ENCODE measurements at regions not wholly inside any gene's neighbourhood (a gene's known extent, or its start where the extent isn't known, plus 50 kb on each side); places are given as distances from the start of the nearest gene placed in this dataset.

DNA sequence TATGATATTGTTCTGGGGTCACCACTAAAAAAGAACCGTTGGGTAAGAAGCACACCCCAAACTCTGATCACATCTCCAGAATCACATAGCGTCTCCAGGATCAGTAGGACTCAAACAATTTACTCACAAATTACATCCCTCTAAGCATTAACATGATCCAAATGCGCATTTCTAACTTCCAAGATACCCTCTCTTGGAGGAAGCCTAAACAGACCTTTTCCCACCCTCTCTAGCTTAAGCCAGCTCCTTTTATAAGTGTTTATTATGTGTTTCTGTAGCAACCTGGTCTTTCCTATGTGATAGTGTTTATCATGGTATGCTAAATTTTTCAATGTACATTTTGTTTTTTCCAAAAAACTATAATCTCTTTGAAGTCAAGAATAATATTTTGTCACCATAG lies 1846.5 kb downstream of the OLFM4 start:
- H3K79me2 ChIP-seq (ENCODE audit: insufficient read depth, low read depth, low read length): no peaks in the 10 kb centered on the region
- no peaks in the 10 kb centered on the region for H3K36me3 ChIP-seq (ENCODE audit: insufficient read depth, low read length)
- intact Hi-C loops (cut with micrococcal nuclease; ENCODE audit: unreplicated experiment): no loop called here
- no peak overlapping the region for H3K27ac ChIP-seq (ENCODE audit: low read depth, low read length, poor library complexity, severe bottlenecking)
- ChIA-PET POLR2A (no interaction called here), CTCF (ENCODE audit: unreplicated experiment) (no interaction called here)
- DNase-seq (ENCODE audit: low spot score): no peak
- H3K9me3 ChIP-seq (ENCODE audit: low read length): no peaks in the 10 kb centered on the region
- no peaks in the 10 kb centered on the region for H4K20me1 ChIP-seq (ENCODE audit: insufficient read depth, low read length)
- no peak overlapping the region for H3K4me2 ChIP-seq (ENCODE audit: low read length)
- H3K9me2 ChIP-seq (ENCODE audit: insufficient read depth, low read length): no peaks in the 10 kb centered on the region
- no TSS peak for BruUV-seq (replicated peaks)
- no peak for TF ChIP-seq EZH2phosphoT487 (IDR thresholded peaks at IDR 0.05; ENCODE audit: borderline replicate concordance, low read depth, low read length)
- TF ChIP-seq, protein P1, sequence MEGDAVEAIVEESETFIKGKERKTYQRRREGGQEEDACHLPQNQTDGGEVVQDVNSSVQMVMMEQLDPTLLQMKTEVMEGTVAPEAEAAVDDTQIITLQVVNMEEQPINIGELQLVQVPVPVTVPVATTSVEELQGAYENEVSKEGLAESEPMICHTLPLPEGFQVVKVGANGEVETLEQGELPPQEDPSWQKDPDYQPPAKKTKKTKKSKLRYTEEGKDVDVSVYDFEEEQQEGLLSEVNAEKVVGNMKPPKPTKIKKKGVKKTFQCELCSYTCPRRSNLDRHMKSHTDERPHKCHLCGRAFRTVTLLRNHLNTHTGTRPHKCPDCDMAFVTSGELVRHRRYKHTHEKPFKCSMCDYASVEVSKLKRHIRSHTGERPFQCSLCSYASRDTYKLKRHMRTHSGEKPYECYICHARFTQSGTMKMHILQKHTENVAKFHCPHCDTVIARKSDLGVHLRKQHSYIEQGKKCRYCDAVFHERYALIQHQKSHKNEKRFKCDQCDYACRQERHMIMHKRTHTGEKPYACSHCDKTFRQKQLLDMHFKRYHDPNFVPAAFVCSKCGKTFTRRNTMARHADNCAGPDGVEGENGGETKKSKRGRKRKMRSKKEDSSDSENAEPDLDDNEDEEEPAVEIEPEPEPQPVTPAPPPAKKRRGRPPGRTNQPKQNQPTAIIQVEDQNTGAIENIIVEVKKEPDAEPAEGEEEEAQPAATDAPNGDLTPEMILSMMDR (conservative IDR thresholded peaks at IDR 0.05; ENCODE audit: low read length): no peak
- H3K4me3 ChIP-seq (ENCODE audit: low read depth, low read length, poor library complexity, severe bottlenecking): no peak overlapping the region
- no peaks in the 10 kb centered on the region for H3K4me1 ChIP-seq (ENCODE audit: insufficient read depth, low read length, poor library complexity, severe bottlenecking)
- no peak overlapping the region for H2AFZ ChIP-seq (ENCODE audit: low read length)

DNA sequence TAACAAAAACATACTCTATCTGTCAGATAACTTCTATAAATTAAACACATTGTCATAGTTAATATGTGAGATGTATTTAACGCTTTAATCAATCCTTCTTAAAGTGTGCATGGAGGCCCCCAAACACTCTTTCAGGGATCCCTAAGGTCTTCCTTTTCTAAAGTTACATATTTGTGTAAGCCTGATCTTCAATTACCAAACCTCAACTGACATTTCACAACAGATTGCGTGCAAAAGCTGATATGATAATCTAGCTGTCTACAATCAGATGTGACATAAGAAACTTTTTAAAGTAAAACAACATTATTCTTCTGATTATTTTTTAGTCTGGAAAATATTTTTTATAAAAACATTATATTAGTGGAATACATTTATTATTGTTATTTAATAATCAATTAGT lies 1850.4 kb downstream of the OLFM4 start:
- CTCF ChIA-PET (ENCODE audit: unreplicated experiment): no interaction called here
- H3K36me3 ChIP-seq (ENCODE audit: insufficient read depth, low read length): no peaks in the 10 kb centered on the region
- TF ChIP-seq EZH2phosphoT487 (IDR thresholded peaks at IDR 0.05; ENCODE audit: borderline replicate concordance, low read depth, low read length): no peak
- TF ChIP-seq, protein P1 (conservative IDR thresholded peaks at IDR 0.05; ENCODE audit: low read length): no peak

GRCh38 chr13:54884682-54885081 lies 1856.1 kb downstream of the OLFM4 start:
- POLR2A ChIA-PET: no interaction called here
- Histone ChIP-seq H3K9me3 (ENCODE audit: low read length) (no peaks in the 10 kb centered on the region), H4K20me1 (ENCODE audit: insufficient read depth, low read length) (no peaks in the 10 kb centered on the region), H3K27ac (ENCODE audit: low read depth, low read length, poor library complexity, severe bottlenecking) (no peak overlapping the region), H3K36me3 (ENCODE audit: insufficient read depth, low read length) (no peaks in the 10 kb centered on the region), H3K4me3 (ENCODE audit: low read depth, low read length, poor library complexity, severe bottlenecking) (no peak overlapping the region), H3K9me2 (ENCODE audit: insufficient read depth, low read length) (no peaks in the 10 kb centered on the region), H2AFZ (ENCODE audit: low read length) (no peak overlapping the region), H3K4me2 (ENCODE audit: low read length) (no peak overlapping the region), H3K4me1 (ENCODE audit: insufficient read depth, low read length, poor library complexity, severe bottlenecking) (no peaks in the 10 kb centered on the region), H3K79me2 (ENCODE audit: insufficient read depth, low read depth, low read length) (no peaks in the 10 kb centered on the region)
- no peak for DNase-seq (ENCODE audit: low spot score)
- CTCF ChIA-PET (ENCODE audit: unreplicated experiment): no interaction called here
- TF ChIP-seq EZH2phosphoT487 (IDR thresholded peaks at IDR 0.05; ENCODE audit: borderline replicate concordance, low read depth, low read length): no peak
- TF ChIP-seq, protein P1 (conservative IDR thresholded peaks at IDR 0.05; ENCODE audit: low read length): no peak
- intact Hi-C loops (cut with micrococcal nuclease; ENCODE audit: unreplicated experiment): no loop called here
- BruUV-seq (replicated peaks): no TSS peak

More for the DNA sequence above, 1850.4 kb downstream of the OLFM4 start:
- Histone ChIP-seq H3K4me2 (ENCODE audit: low read length) (no peak overlapping the region), H4K20me1 (ENCODE audit: insufficient read depth, low read length) (no peaks in the 10 kb centered on the region), H3K79me2 (ENCODE audit: insufficient read depth, low read depth, low read length) (no peaks in the 10 kb centered on the region), H3K9me3 (ENCODE audit: low read length) (no peaks in the 10 kb centered on the region), H3K4me3 (ENCODE audit: low read depth, low read length, poor library complexity, severe bottlenecking) (no peak overlapping the region), H3K27ac (ENCODE audit: low read depth, low read length, poor library complexity, severe bottlenecking) (no peak overlapping the region), H2AFZ (ENCODE audit: low read length) (no peak overlapping the region), H3K4me1 (ENCODE audit: insufficient read depth, low read length, poor library complexity, severe bottlenecking) (no peaks in the 10 kb centered on the region), H3K9me2 (ENCODE audit: insufficient read depth, low read length) (no peaks in the 10 kb centered on the region)
- POLR2A ChIA-PET: no interaction called here
- DNase-seq (ENCODE audit: low spot score): no peak
- intact Hi-C loops (cut with micrococcal nuclease; ENCODE audit: unreplicated experiment): no loop called here
- no TSS peak for BruUV-seq (replicated peaks)
